ENCODE measurements at regions not wholly inside any gene's neighbourhood (a gene's known extent, or its start where the extent isn't known, plus 50 kb on each side); places are given as distances from the start of the nearest gene placed in this dataset.

DNA sequence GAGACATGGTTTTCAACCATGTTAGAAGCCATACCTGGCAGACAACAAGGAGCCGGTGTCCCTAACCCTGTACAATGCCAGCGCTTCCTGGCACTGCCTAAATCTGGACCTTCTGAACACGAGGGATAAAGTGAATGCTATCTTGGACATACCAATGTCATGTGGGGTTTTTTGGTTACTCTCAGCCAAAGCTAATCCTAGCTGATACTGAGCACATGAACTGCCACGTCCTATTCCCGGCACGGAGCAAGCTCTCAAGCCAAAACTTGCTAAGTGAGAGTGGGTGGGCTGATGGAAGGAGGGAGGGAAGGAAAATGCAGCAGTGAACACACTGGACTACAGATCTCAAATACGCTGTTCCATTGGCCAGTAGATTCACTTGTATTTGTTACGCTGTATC, 226.1 kb downstream of the BCOR start:
- Histone ChIP-seq H3K9me3 (ENCODE audit: low read length) (no peaks in the 10 kb centered on the region), H4K20me1 (ENCODE audit: insufficient read depth, low read length) (no peaks in the 10 kb centered on the region), H3K9ac (ENCODE audit: low read length) (no peak overlapping the region), H2AFZ (ENCODE audit: low read length) (no peak overlapping the region), H3K4me1 (ENCODE audit: insufficient read depth, low read length, severe bottlenecking) (no peaks in the 10 kb centered on the region), H3K4me2 (ENCODE audit: low read length) (no peak overlapping the region), H3K27me3 (ENCODE audit: insufficient read depth, low read length) (no peaks in the 10 kb centered on the region), H3K27ac (ENCODE audit: low read depth, low read length, poor library complexity, severe bottlenecking) (no peak overlapping the region), H3K79me2 (ENCODE audit: insufficient read depth, low read length) (no peaks in the 10 kb centered on the region), H3K4me3 (ENCODE audit: low read depth, low read length, poor library complexity, severe bottlenecking) (no peak overlapping the region), H3K9me2 (ENCODE audit: low read depth, low read length) (no peaks in the 10 kb centered on the region), H3K36me3 (ENCODE audit: insufficient read depth, low read length) (no peaks in the 10 kb centered on the region), H3F3A (ENCODE audit: insufficient read depth, low read length) (no peaks in the 10 kb centered on the region)
- TF ChIP-seq EZH2 (IDR thresholded peaks at IDR 0.05; ENCODE audit: borderline replicate concordance, low read length), result no peak
- TF ChIP-seq, protein P1, sequence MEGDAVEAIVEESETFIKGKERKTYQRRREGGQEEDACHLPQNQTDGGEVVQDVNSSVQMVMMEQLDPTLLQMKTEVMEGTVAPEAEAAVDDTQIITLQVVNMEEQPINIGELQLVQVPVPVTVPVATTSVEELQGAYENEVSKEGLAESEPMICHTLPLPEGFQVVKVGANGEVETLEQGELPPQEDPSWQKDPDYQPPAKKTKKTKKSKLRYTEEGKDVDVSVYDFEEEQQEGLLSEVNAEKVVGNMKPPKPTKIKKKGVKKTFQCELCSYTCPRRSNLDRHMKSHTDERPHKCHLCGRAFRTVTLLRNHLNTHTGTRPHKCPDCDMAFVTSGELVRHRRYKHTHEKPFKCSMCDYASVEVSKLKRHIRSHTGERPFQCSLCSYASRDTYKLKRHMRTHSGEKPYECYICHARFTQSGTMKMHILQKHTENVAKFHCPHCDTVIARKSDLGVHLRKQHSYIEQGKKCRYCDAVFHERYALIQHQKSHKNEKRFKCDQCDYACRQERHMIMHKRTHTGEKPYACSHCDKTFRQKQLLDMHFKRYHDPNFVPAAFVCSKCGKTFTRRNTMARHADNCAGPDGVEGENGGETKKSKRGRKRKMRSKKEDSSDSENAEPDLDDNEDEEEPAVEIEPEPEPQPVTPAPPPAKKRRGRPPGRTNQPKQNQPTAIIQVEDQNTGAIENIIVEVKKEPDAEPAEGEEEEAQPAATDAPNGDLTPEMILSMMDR (IDR thresholded peaks at IDR 0.05; ENCODE audit: low read length), result no peak

DNA sequence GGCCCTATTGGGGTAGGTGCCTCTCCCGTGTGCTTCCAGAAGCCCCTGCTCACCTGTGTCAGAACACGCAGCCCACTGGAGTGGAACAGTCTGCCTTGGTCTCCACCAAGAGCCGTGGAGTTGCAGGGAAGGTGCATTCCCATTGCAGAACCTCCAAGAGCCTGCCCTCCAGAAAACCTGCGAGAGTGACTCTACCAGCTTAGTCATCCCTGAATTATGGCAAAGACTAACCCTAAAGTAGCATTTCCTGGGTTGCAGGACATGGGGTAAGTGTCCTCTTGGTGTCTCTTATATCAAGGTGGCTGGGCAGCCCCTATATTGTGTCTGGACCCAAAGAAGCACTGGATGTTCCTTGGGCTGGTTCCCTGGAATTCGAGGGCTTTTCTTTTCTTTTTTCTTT, 224.6 kb downstream of the BCOR start:
- H3K4me1 ChIP-seq (ENCODE audit: insufficient read depth, low read length, severe bottlenecking), result no peaks in the 10 kb centered on the region
- no peaks in the 10 kb centered on the region for H3K36me3 ChIP-seq (ENCODE audit: insufficient read depth, low read length)
- no peak overlapping the region for H3K27ac ChIP-seq (ENCODE audit: low read depth, low read length, poor library complexity, severe bottlenecking)
- no peak overlapping the region for H3K4me2 ChIP-seq (ENCODE audit: low read length)
- H3K4me3 ChIP-seq (ENCODE audit: low read depth, low read length, poor library complexity, severe bottlenecking), result no peak overlapping the region
- no peak overlapping the region for H2AFZ ChIP-seq (ENCODE audit: low read length)
- H3K9me3 ChIP-seq (ENCODE audit: low read length), result no peaks in the 10 kb centered on the region
- H3K9ac ChIP-seq (ENCODE audit: low read length), result no peak overlapping the region
- TF ChIP-seq, protein P1 (IDR thresholded peaks at IDR 0.05; ENCODE audit: low read length), result no peak
- TF ChIP-seq EZH2 (IDR thresholded peaks at IDR 0.05; ENCODE audit: borderline replicate concordance, low read length), result no peak
- no peaks in the 10 kb centered on the region for H3K9me2 ChIP-seq (ENCODE audit: low read depth, low read length)
- H4K20me1 ChIP-seq (ENCODE audit: insufficient read depth, low read length), result no peaks in the 10 kb centered on the region
- H3K79me2 ChIP-seq (ENCODE audit: insufficient read depth, low read length), result no peaks in the 10 kb centered on the region
- no peaks in the 10 kb centered on the region for H3F3A ChIP-seq (ENCODE audit: insufficient read depth, low read length)
- no peaks in the 10 kb centered on the region for H3K27me3 ChIP-seq (ENCODE audit: insufficient read depth, low read length)

DNA sequence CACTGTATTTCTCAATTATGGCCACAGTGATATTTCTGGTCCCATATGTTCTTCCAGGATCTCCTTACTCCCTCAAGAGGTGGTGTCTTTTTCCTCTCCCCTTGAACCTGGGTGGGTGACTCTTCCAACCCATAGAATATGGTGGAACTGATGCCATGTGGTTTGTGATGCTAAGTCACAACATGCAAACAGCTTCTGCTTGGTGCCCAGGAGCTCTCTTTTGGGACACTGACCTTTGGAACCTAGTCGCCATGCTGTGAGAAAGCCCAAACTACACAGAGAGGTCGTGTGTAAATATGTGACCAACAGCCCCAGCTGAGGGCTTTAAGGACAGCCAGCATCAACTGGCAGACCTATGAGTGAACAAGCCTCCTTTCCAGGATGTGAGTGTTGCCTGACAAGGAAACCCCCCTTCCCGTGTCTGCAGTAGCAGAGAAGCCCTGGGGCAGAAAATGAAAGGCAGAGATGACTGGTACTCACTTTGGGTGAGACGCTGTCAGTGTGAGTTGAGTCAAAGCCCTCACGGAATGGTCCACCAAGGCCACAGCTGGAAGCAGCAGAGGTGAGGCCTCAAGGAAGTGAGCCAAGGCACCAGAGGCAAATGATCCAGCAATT, 223.4 kb downstream of the BCOR start:
- no peaks in the 10 kb centered on the region for H3K36me3 ChIP-seq (ENCODE audit: insufficient read depth, low read length)
- no peaks in the 10 kb centered on the region for H3K9me3 ChIP-seq (ENCODE audit: low read length)
- no peaks in the 10 kb centered on the region for H3K79me2 ChIP-seq (ENCODE audit: insufficient read depth, low read length)
- no peak overlapping the region for H3K27ac ChIP-seq (ENCODE audit: low read depth, low read length, poor library complexity, severe bottlenecking)
- no peaks in the 10 kb centered on the region for H3K9me2 ChIP-seq (ENCODE audit: low read depth, low read length)
- H3F3A ChIP-seq (ENCODE audit: insufficient read depth, low read length), result no peaks in the 10 kb centered on the region
- H2AFZ ChIP-seq (ENCODE audit: low read length), result no peak overlapping the region
- no peak overlapping the region for H3K4me3 ChIP-seq (ENCODE audit: low read depth, low read length, poor library complexity, severe bottlenecking)
- no peak overlapping the region for H3K4me2 ChIP-seq (ENCODE audit: low read length)
- no peak overlapping the region for H3K9ac ChIP-seq (ENCODE audit: low read length)
- TF ChIP-seq, protein P1 (IDR thresholded peaks at IDR 0.05; ENCODE audit: low read length), result no peak
- no peak for TF ChIP-seq EZH2 (IDR thresholded peaks at IDR 0.05; ENCODE audit: borderline replicate concordance, low read length)
- no peaks in the 10 kb centered on the region for H4K20me1 ChIP-seq (ENCODE audit: insufficient read depth, low read length)
- no peaks in the 10 kb centered on the region for H3K27me3 ChIP-seq (ENCODE audit: insufficient read depth, low read length)
- no peaks in the 10 kb centered on the region for H3K4me1 ChIP-seq (ENCODE audit: insufficient read depth, low read length, severe bottlenecking)
